Neural cell (in vitro differentiated cells): ENCODE measurements at regions not wholly inside any gene's neighbourhood (a gene's known extent, or its start where the extent isn't known, plus 50 kb on each side); places are given as distances from the start of the nearest gene placed in this dataset.

Experiments
- H2AFZ ChIP-seq: fragments of 200-600, 300-800 bp; sonication (generic), shearing (Covaris generic); 2 replicates; pipeline ENCODE4 v1.6.0; 2014; ENCODE audit warnings: low read depth, mild to moderate bottlenecking, antibody characterized with exemption, low read length, moderate library complexity
- H3F3A ChIP-seq: fragments of 200-600 bp; shearing (Covaris generic); 2 replicates; pipeline ENCODE4 v1.6.1; 2016; ENCODE audit warnings: mild to moderate bottlenecking, moderate library complexity, mixed read lengths, antibody characterized with exemption, low read length; ENCODE audit not compliant: insufficient read depth, poor library complexity, severe bottlenecking
- H3K27ac ChIP-seq: fragments of 200-600, 300-800 bp; sonication (generic), shearing (Covaris generic); 2 replicates; pipeline ENCODE4 v1.5.1; 2014; ENCODE audit warnings: mild to moderate bottlenecking, low read length, moderate library complexity
- H3K27me3 ChIP-seq: fragments of 300-800, 200-600 bp; sonication (generic), shearing (Covaris generic); 2 replicates; pipeline ENCODE4 v1.6.0; 2014; ENCODE audit warnings: mild to moderate bottlenecking, low read depth, low read length, moderate library complexity; ENCODE audit not compliant: insufficient read depth
- H3K36me3 ChIP-seq: fragments of 300-800, 200-600 bp; sonication (generic), shearing (Covaris generic); 2 replicates; pipeline ENCODE4 v1.5.1; 2014; ENCODE audit warnings: mild to moderate bottlenecking, antibody characterized with exemption, low read length, moderate library complexity; ENCODE audit not compliant: insufficient read depth
- H3K4me2 ChIP-seq: fragments of 300-800, 200-600 bp; sonication (generic), shearing (Covaris generic); 2 replicates; pipeline ENCODE4 v1.6.0; 2014; ENCODE audit warnings: mild to moderate bottlenecking, low read length
- H3K4me3 ChIP-seq: fragments of 300-800, 200-600 bp; sonication (generic), shearing (Covaris generic); 2 replicates; pipeline ENCODE4 v1.5.1; 2014; ENCODE audit warnings: mild to moderate bottlenecking, low read length, moderate library complexity
- H3K79me2 ChIP-seq: fragments of 200-600 bp; shearing (Covaris generic); replicated peaks from 2 replicates; pipeline ENCODE4 v1.6.0; 2014; ENCODE audit warnings: mild to moderate bottlenecking, low read length, moderate library complexity; ENCODE audit not compliant: insufficient read depth
- H3K9ac ChIP-seq: fragments of 300-800, 200-600 bp; sonication (generic), shearing (Covaris generic); 2 replicates; pipeline ENCODE4 v1.6.1; 2016; ENCODE audit warnings: mild to moderate bottlenecking, low read length, mixed read lengths
- H3K9me2 ChIP-seq: fragments of 200-600 bp; shearing (Covaris generic); 2 replicates; pipeline ENCODE4 v1.6.1; 2016; ENCODE audit warnings: mild to moderate bottlenecking, low read length, mixed read lengths; ENCODE audit not compliant: insufficient read depth
- H3K9me3 ChIP-seq: fragments of 200-600, 300-800 bp; sonication (generic), shearing (Covaris generic); 2 replicates; pipeline ENCODE4 v1.6.1; 2016; ENCODE audit warnings: mild to moderate bottlenecking, mixed run types, low read length, moderate library complexity, mixed read lengths
- H4K20me1 ChIP-seq: fragments of 200-600 bp; shearing (Covaris generic); 2 replicates; pipeline ENCODE4 v1.6.1; 2016; ENCODE audit warnings: mild to moderate bottlenecking, mixed run types; ENCODE audit not compliant: insufficient read depth
- EP300 ChIP-seq: fragments of 450-650 bp; conservative IDR thresholded peaks from 2 replicates; pipeline ENCODE4 v1.6.1; 2014; ENCODE audit warnings: antibody characterized with exemption, mild to moderate bottlenecking, moderate library complexity; ENCODE audit not compliant: poor library complexity, severe bottlenecking
- EZH2 ChIP-seq: fragments of 200-600, 300-800 bp; shearing (Covaris generic), sonication (generic); IDR thresholded peaks from 2 replicates; pipeline ENCODE4 v1.6.1; 2014; ENCODE audit warnings: antibody characterized with exemption, low read length, borderline replicate concordance, mild to moderate bottlenecking; ENCODE audit not compliant: insufficient read depth, poor library complexity, severe bottlenecking
- MXI1 ChIP-seq: fragments of 450-650 bp; conservative IDR thresholded peaks from 2 replicates; pipeline ENCODE4 v1.6.1; 2014; ENCODE audit warnings: antibody characterized with exemption, mild to moderate bottlenecking; ENCODE audit not compliant: poor library complexity, severe bottlenecking
- POLR2AphosphoS5 ChIP-seq: IDR thresholded peaks from 2 replicates; pipeline ENCODE4 v1.6.1; 2012
- RAD21 ChIP-seq: fragments of 450-650 bp; conservative IDR thresholded peaks from 2 replicates; pipeline ENCODE4 v1.6.1; 2014; ENCODE audit warnings: antibody characterized with exemption, mild to moderate bottlenecking, moderate library complexity
- SMC3 ChIP-seq: fragments of 450-650 bp; conservative IDR thresholded peaks from 2 replicates; pipeline ENCODE4 v1.6.1; 2014; ENCODE audit warnings: antibody characterized with exemption, mild to moderate bottlenecking, moderate library complexity; ENCODE audit not compliant: poor library complexity
- TAF1 ChIP-seq: IDR thresholded peaks from 2 replicates; pipeline ENCODE4 v1.6.1; 2012; ENCODE audit warnings: low read depth
- TF ChIP-seq, protein P1 (sequence below): fragments of 450-650 bp; IDR thresholded peaks from 2 replicates; pipeline ENCODE4 v1.5.1; 2014; ENCODE audit warnings: antibody characterized with exemption, mild to moderate bottlenecking, moderate library complexity; ENCODE audit not compliant: poor library complexity, severe bottlenecking
- TF ChIP-seq, protein P2 (sequence below): IDR thresholded peaks from 2 replicates; pipeline ENCODE4 v1.6.1; 2012; ENCODE audit warnings: borderline replicate concordance

DNA sequence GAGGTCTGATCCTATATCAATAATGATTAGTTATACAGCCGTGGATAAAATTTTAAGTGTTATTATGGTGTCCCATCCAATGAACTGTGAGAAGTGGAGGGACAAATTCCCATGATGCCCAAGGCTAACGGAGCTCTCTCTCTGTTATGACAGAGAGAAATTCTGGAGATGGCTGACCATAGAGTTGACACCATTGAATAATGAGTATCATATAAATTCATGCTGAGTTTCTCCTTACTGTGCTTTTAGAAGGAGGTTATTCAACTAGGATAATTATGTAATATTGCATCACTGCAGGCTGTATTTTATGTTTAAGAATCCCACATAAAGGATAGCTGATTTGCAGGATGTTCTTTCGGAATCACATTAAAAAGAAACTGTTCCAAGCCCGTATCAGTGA lies 82.9 kb downstream of the PYDC2 start:
- H2AFZ ChIP-seq: no peak overlapping the region
- H4K20me1 ChIP-seq: no peaks in the 10 kb centered on the region
- H3K79me2 ChIP-seq: no peaks in the 10 kb centered on the region
- TF ChIP-seq, protein P1, sequence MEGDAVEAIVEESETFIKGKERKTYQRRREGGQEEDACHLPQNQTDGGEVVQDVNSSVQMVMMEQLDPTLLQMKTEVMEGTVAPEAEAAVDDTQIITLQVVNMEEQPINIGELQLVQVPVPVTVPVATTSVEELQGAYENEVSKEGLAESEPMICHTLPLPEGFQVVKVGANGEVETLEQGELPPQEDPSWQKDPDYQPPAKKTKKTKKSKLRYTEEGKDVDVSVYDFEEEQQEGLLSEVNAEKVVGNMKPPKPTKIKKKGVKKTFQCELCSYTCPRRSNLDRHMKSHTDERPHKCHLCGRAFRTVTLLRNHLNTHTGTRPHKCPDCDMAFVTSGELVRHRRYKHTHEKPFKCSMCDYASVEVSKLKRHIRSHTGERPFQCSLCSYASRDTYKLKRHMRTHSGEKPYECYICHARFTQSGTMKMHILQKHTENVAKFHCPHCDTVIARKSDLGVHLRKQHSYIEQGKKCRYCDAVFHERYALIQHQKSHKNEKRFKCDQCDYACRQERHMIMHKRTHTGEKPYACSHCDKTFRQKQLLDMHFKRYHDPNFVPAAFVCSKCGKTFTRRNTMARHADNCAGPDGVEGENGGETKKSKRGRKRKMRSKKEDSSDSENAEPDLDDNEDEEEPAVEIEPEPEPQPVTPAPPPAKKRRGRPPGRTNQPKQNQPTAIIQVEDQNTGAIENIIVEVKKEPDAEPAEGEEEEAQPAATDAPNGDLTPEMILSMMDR: no peak
- TF ChIP-seq RAD21 (no peak), EZH2 (no peak), POLR2AphosphoS5 (no peak), TAF1 (no peak), MXI1 (no peak), EP300 (no peak), SMC3 (no peak)
- TF ChIP-seq, protein P2, sequence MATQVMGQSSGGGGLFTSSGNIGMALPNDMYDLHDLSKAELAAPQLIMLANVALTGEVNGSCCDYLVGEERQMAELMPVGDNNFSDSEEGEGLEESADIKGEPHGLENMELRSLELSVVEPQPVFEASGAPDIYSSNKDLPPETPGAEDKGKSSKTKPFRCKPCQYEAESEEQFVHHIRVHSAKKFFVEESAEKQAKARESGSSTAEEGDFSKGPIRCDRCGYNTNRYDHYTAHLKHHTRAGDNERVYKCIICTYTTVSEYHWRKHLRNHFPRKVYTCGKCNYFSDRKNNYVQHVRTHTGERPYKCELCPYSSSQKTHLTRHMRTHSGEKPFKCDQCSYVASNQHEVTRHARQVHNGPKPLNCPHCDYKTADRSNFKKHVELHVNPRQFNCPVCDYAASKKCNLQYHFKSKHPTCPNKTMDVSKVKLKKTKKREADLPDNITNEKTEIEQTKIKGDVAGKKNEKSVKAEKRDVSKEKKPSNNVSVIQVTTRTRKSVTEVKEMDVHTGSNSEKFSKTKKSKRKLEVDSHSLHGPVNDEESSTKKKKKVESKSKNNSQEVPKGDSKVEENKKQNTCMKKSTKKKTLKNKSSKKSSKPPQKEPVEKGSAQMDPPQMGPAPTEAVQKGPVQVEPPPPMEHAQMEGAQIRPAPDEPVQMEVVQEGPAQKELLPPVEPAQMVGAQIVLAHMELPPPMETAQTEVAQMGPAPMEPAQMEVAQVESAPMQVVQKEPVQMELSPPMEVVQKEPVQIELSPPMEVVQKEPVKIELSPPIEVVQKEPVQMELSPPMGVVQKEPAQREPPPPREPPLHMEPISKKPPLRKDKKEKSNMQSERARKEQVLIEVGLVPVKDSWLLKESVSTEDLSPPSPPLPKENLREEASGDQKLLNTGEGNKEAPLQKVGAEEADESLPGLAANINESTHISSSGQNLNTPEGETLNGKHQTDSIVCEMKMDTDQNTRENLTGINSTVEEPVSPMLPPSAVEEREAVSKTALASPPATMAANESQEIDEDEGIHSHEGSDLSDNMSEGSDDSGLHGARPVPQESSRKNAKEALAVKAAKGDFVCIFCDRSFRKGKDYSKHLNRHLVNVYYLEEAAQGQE: no peak
- no peak overlapping the region for H3K9ac ChIP-seq
- no peaks in the 10 kb centered on the region for H3F3A ChIP-seq
- no peak overlapping the region for H3K27ac ChIP-seq
- no peaks in the 10 kb centered on the region for H3K36me3 ChIP-seq
- no peaks in the 10 kb centered on the region for H3K9me2 ChIP-seq
- no peaks in the 10 kb centered on the region for H3K27me3 ChIP-seq
- H3K9me3 ChIP-seq: no peaks in the 10 kb centered on the region
- no peak overlapping the region for H3K4me2 ChIP-seq
- H3K4me3 ChIP-seq: no peak overlapping the region

DNA sequence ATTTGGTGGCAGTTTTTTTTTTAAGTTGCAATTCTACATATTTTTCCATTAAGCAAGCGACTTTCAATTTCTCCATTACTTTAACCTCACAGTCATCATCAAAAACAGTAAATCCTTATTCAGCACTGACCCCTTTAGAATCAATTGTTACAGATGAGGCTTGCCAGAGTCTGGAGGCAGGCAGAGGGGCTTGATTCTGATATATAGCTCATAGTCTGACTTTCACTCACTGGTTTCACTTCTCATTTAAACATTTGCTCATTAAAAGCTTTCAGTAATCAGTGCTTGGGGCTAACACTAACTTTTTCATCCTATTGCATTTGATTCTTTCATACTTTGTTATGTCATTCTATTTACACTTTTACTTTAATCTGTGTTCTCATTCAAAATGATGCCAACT lies 88.4 kb downstream of the PYDC2 start:
- no peaks in the 10 kb centered on the region for H3K27me3 ChIP-seq
- no peaks in the 10 kb centered on the region for H3F3A ChIP-seq
- H3K9me2 ChIP-seq: no peaks in the 10 kb centered on the region
- no peak overlapping the region for H3K4me3 ChIP-seq
- H3K4me2 ChIP-seq: no peak overlapping the region
- no peak overlapping the region for H3K9ac ChIP-seq
- no peak overlapping the region for H3K27ac ChIP-seq
- no peaks in the 10 kb centered on the region for H3K36me3 ChIP-seq
- TF ChIP-seq TAF1 (no peak), RAD21 (no peak), POLR2AphosphoS5 (no peak), MXI1 (no peak), SMC3 (no peak), EZH2 (no peak), EP300 (no peak)
- TF ChIP-seq, protein P2: no peak
- TF ChIP-seq, protein P1: no peak
- H2AFZ ChIP-seq: no peak overlapping the region
- H3K79me2 ChIP-seq: no peaks in the 10 kb centered on the region
- no peaks in the 10 kb centered on the region for H4K20me1 ChIP-seq
- no peaks in the 10 kb centered on the region for H3K9me3 ChIP-seq
